C4-2B (cell line): ENCODE measurements at regions not wholly inside any gene's neighbourhood (a gene's known extent, or its start where the extent isn't known, plus 50 kb on each side); places are given as distances from the start of the nearest gene placed in this dataset.

Experiments
- H3K27ac ChIP-seq: fragments of 450-650 bp; 2 replicates; pipeline ENCODE4 v1.5.1; 2017
- ZFX ChIP-seq: fragments of 450-650 bp; IDR thresholded peaks from 2 replicates; pipeline ENCODE4 v1.6.1; 2017
- TF ChIP-seq, protein P1 (sequence below): fragments of 450-650 bp; conservative IDR thresholded peaks from 2 replicates; pipeline ENCODE4 v1.5.1; 2017; ENCODE audit warnings: mild to moderate bottlenecking

- no peak overlapping the region for H3K27ac ChIP-seq
- no peak for TF ChIP-seq ZFX
- TF ChIP-seq, protein P1, sequence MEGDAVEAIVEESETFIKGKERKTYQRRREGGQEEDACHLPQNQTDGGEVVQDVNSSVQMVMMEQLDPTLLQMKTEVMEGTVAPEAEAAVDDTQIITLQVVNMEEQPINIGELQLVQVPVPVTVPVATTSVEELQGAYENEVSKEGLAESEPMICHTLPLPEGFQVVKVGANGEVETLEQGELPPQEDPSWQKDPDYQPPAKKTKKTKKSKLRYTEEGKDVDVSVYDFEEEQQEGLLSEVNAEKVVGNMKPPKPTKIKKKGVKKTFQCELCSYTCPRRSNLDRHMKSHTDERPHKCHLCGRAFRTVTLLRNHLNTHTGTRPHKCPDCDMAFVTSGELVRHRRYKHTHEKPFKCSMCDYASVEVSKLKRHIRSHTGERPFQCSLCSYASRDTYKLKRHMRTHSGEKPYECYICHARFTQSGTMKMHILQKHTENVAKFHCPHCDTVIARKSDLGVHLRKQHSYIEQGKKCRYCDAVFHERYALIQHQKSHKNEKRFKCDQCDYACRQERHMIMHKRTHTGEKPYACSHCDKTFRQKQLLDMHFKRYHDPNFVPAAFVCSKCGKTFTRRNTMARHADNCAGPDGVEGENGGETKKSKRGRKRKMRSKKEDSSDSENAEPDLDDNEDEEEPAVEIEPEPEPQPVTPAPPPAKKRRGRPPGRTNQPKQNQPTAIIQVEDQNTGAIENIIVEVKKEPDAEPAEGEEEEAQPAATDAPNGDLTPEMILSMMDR, result no peak
Observed at GRCh38 chr2:120662046-120662445, 73.6 kb upstream of the GLI2 start.

- H3K27ac ChIP-seq, result no peak overlapping the region
- TF ChIP-seq ZFX, result no peak
- TF ChIP-seq, protein P1, result no peak
Observed at GRCh38 chr2:120662746-120663145, 72.9 kb upstream of the GLI2 start.

DNA sequence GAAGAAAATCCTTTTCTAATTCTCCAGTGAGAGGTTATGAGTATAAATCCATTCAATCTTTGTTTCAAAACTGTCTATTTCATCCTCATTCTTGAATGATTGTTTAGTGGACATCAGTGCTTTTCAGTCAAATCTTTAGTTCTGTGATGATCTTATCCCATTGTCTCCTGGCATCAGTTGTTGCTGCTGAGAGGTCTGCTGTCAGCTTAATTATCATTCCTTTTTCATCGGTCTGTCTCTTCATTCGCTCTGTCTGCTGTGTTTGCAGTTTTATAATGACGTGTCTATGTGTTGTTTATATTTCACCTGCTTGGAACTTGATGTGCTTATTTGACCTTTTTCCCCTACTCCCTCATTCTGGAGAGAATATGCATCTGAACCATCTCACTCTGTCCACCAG lies 69.2 kb upstream of the GLI2 start:
- H3K27ac ChIP-seq, result no peak overlapping the region
- TF ChIP-seq, protein P1, result no peak
- TF ChIP-seq ZFX, result no peak

DNA sequence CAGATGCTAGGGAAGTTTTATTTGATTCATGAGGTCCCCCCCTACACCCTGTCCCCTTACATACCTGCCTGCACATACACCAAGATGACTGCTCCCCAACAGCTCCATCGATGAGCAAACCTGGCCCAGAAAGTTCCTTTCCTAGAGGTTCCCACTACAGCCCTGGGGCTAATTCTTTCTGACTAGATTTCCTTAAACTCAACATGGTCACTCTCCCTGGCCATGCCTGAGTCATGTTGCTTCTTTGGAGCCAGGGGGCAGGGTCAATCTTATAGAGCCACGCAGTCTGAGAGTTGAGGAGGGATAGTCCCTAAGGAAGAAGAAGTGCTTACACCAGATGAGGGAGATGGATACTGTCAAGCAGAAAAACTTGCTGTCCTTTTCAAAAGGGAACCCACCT lies 67.7 kb upstream of the GLI2 start:
- TF ChIP-seq, protein P1, result no peak
- no peak for TF ChIP-seq ZFX
- no peak overlapping the region for H3K27ac ChIP-seq

DNA sequence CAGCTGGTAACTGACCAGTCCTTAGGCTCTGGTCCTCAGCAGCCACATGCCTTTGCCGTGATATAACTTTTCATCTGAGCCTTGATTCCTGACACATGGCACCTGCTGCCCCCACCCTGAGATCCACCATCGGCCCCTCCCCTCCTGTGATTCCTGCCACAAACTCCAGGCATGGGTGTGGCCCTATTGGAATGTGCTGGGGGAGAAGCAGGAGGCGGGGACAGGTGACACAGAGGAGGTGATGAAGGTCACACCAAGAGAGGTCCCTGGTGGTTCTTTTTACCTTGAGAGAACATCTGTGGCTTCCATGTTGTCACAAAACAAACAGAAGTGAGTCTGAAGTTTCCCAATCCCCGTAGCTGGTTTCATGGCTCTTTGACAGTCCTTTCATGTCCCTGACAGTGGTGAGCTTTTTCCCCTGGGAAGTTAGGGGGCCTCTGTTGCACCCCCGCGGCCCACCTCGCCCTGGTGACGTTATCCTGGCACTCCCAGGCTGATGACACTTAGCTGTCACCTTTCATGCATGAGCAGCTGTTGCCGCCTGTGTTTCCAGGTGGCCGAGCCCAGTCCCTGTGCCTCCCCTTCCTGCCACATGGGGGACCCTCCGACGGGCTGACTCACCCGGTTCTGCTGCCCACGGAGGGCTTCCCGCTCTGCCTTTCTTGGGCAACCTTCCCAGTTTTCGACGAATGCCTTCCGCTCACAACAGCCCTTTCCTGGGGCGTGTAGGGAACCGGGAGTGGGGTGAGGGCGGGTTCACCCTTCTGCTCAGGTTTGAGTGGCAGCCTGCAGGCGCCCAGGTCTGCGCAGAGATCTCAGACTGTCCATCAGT lies 66.3 kb upstream of the GLI2 start:
- H3K27ac ChIP-seq, result no peak overlapping the region
- TF ChIP-seq, protein P1, result no peak
- no peak for TF ChIP-seq ZFX

DNA sequence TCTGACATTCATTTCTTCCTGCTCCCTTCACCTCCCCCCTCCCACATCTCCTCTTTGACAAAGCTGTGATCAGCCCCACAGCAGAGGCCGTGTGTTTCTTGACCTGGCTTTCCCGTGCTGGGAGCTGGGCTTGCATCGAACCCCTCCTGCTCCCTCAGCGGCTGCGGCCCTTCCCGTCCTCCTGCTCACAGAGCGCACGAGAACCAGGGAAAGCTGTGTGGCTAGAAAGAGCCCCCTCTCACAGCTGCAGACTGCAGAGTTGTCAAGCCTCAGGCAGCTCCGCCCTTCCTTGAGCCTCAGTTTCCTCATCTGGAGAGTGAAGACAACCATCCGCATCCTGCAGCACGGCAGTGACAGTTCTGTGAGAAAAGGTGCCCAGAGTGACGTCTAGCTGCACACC lies 65.7 kb upstream of the GLI2 start:
- TF ChIP-seq ZFX, result no peak
- TF ChIP-seq, protein P1, result no peak
- H3K27ac ChIP-seq, result no peak overlapping the region

- TF ChIP-seq ZFX, result no peak
- TF ChIP-seq, protein P1, result no peak
Observed at GRCh38 chr2:120670371-120670770, 65.3 kb upstream of the GLI2 start.

More at GRCh38 chr2:120670371-120670770, 65.3 kb upstream of the GLI2 start:
- no peak overlapping the region for H3K27ac ChIP-seq
